ENCODE measurements at regions not wholly inside any gene's neighbourhood (a gene's known extent, or its start where the extent isn't known, plus 50 kb on each side); places are given as distances from the start of the nearest gene placed in this dataset.

- no peak for DNase-seq
- H3K9me3 Mint-ChIP-seq (ENCODE audit: unreplicated experiment), result no peaks in the 10 kb centered on the region
- no peak overlapping the region for H3K4me3 Mint-ChIP-seq (ENCODE audit: unreplicated experiment)
- no peaks in the 10 kb centered on the region for H3K27me3 ChIP-seq (replicated peaks; ENCODE audit: control insufficient read depth, insufficient read depth, low read length)
- no peak overlapping the region for H3K4me3 ChIP-seq (ENCODE audit: low read depth, low read length)
- H3K36me3 Mint-ChIP-seq (ENCODE audit: insufficient read depth, unreplicated experiment), result no peaks in the 10 kb centered on the region
- no peaks in the 10 kb centered on the region for H3K36me3 ChIP-seq (ENCODE audit: control insufficient read depth, insufficient read depth, low read length)
- no peak for TF ChIP-seq CTCF (IDR thresholded peaks at IDR 0.05; ENCODE audit: insufficient read depth in 1 of 2, low read depth in 1 of 2, low read length in 1 of 2, severe bottlenecking in 1 of 2, unreplicated experiment in 1 of 2)
- H3K4me1 Mint-ChIP-seq (ENCODE audit: low read depth, unreplicated experiment), result no peaks in the 10 kb centered on the region
- no TSS peak for BruUV-seq (replicated peaks)
- ChIA-PET POLR2A (no interaction called here), CTCF (no interaction called here)
- H3K27me3 Mint-ChIP-seq (ENCODE audit: insufficient read depth, unreplicated experiment), result no peaks in the 10 kb centered on the region
- H3K27ac Mint-ChIP-seq (ENCODE audit: unreplicated experiment), result no peak overlapping the region
- H3K4me1 ChIP-seq, result no peaks in the 10 kb centered on the region
- H3K9me3 ChIP-seq, result no peaks in the 10 kb centered on the region
- intact Hi-C loops (cut with micrococcal nuclease; ENCODE audit: unreplicated experiment), result no loop called here
These were observed 233.6 kb downstream of the KLF12 start for GRCh38 chr13:73900591-73900990.

- ChIA-PET POLR2A (no interaction called here), CTCF (no interaction called here)
- H3K27ac Mint-ChIP-seq (ENCODE audit: unreplicated experiment), result no peak overlapping the region
- no peak for TF ChIP-seq CTCF (IDR thresholded peaks at IDR 0.05; ENCODE audit: insufficient read depth in 1 of 2, low read depth in 1 of 2, low read length in 1 of 2, severe bottlenecking in 1 of 2, unreplicated experiment in 1 of 2)
- no peaks in the 10 kb centered on the region for H3K27me3 Mint-ChIP-seq (ENCODE audit: insufficient read depth, unreplicated experiment)
- no peaks in the 10 kb centered on the region for H3K27me3 ChIP-seq (replicated peaks; ENCODE audit: control insufficient read depth, insufficient read depth, low read length)
- intact Hi-C loops (cut with micrococcal nuclease; ENCODE audit: unreplicated experiment), result no loop called here
- H3K4me1 ChIP-seq, result no peaks in the 10 kb centered on the region
- no peak for DNase-seq
- H3K36me3 ChIP-seq (ENCODE audit: control insufficient read depth, insufficient read depth, low read length), result no peaks in the 10 kb centered on the region
- H3K9me3 Mint-ChIP-seq (ENCODE audit: unreplicated experiment), result no peaks in the 10 kb centered on the region
- H3K4me3 Mint-ChIP-seq (ENCODE audit: unreplicated experiment), result no peak overlapping the region
- no peak overlapping the region for H3K4me3 ChIP-seq (ENCODE audit: low read depth, low read length)
- H3K9me3 ChIP-seq, result no peaks in the 10 kb centered on the region
- no peaks in the 10 kb centered on the region for H3K36me3 Mint-ChIP-seq (ENCODE audit: insufficient read depth, unreplicated experiment)
- BruUV-seq (replicated peaks), result no TSS peak
- H3K4me1 Mint-ChIP-seq (ENCODE audit: low read depth, unreplicated experiment), result no peaks in the 10 kb centered on the region
These were observed 235.3 kb downstream of the KLF12 start for GRCh38 chr13:73898899-73899298.

GRCh38 chr13:73898276-73898675 lies 235.9 kb downstream of the KLF12 start:
- no peak for DNase-seq
- Histone ChIP-seq H3K27me3 (replicated peaks; ENCODE audit: control insufficient read depth, insufficient read depth, low read length) (no peaks in the 10 kb centered on the region), H3K4me3 (ENCODE audit: low read depth, low read length) (no peak overlapping the region), H3K9me3 (no peaks in the 10 kb centered on the region), H3K4me1 (no peaks in the 10 kb centered on the region), H3K36me3 (ENCODE audit: control insufficient read depth, insufficient read depth, low read length) (no peaks in the 10 kb centered on the region)
- Mint-ChIP-seq H3K27ac (ENCODE audit: unreplicated experiment) (no peak overlapping the region), H3K36me3 (ENCODE audit: insufficient read depth, unreplicated experiment) (no peaks in the 10 kb centered on the region), H3K4me3 (ENCODE audit: unreplicated experiment) (no peak overlapping the region), H3K4me1 (ENCODE audit: low read depth, unreplicated experiment) (no peaks in the 10 kb centered on the region), H3K9me3 (ENCODE audit: unreplicated experiment) (no peaks in the 10 kb centered on the region), H3K27me3 (ENCODE audit: insufficient read depth, unreplicated experiment) (no peaks in the 10 kb centered on the region)
- no TSS peak for BruUV-seq (replicated peaks)
- no peak for TF ChIP-seq CTCF (IDR thresholded peaks at IDR 0.05; ENCODE audit: insufficient read depth in 1 of 2, low read depth in 1 of 2, low read length in 1 of 2, severe bottlenecking in 1 of 2, unreplicated experiment in 1 of 2)
- intact Hi-C loops (cut with micrococcal nuclease; ENCODE audit: unreplicated experiment), result no loop called here
- POLR2A ChIA-PET, result no interaction called here
- CTCF ChIA-PET, result no interaction called here

Data from Caco-2 (cell line).